Keratinocyte (primary cell): ENCODE measurements at regions not wholly inside any gene's neighbourhood (a gene's known extent, or its start where the extent isn't known, plus 50 kb on each side); places are given as distances from the start of the nearest gene placed in this dataset.

Experiments
- EZH2 ChIP-seq: IDR thresholded peaks from one replicate; pipeline ENCODE4 v1.6.1; 2012; ENCODE audit warnings: inconsistent platforms, mild to moderate bottlenecking, low read length, moderate library complexity
- TF ChIP-seq, protein P1 (sequence below), 3 experiments: IDR thresholded peaks in 1 of 3; conservative IDR thresholded peaks in 1 of 3; optimal IDR thresholded peaks in 1 of 3; 2 replicates in 2 of 3; 3 replicates in 1 of 3; pipeline versions ENCODE3 to v1.5.1; 2011; ENCODE audit warnings: low read length in 3 of 3, mild to moderate bottlenecking in 3 of 3, moderate library complexity in 2 of 3, control low read depth in 1 of 3, inconsistent platforms in 1 of 3; ENCODE audit not compliant: insufficient read depth in 2 of 3; ENCODE audit errors: extremely low read depth in 1 of 3

- TF ChIP-seq, protein P1, sequence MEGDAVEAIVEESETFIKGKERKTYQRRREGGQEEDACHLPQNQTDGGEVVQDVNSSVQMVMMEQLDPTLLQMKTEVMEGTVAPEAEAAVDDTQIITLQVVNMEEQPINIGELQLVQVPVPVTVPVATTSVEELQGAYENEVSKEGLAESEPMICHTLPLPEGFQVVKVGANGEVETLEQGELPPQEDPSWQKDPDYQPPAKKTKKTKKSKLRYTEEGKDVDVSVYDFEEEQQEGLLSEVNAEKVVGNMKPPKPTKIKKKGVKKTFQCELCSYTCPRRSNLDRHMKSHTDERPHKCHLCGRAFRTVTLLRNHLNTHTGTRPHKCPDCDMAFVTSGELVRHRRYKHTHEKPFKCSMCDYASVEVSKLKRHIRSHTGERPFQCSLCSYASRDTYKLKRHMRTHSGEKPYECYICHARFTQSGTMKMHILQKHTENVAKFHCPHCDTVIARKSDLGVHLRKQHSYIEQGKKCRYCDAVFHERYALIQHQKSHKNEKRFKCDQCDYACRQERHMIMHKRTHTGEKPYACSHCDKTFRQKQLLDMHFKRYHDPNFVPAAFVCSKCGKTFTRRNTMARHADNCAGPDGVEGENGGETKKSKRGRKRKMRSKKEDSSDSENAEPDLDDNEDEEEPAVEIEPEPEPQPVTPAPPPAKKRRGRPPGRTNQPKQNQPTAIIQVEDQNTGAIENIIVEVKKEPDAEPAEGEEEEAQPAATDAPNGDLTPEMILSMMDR (optimal IDR thresholded peaks at IDR 0.05 in 1 of 3, IDR thresholded peaks at IDR 0.05 in 1 of 3, conservative IDR thresholded peaks at IDR 0.05 in 1 of 3; ENCODE audit: extremely low read depth in 1 of 3, insufficient read depth in 2 of 3, low read length in 3 of 3), result no peak
- TF ChIP-seq EZH2, result no peak
Measured at GRCh38 chr6:1124885-1125284, 187.0 kb upstream of the FOXQ1 start.
